C4-2B (cell line): ENCODE measurements at regions not wholly inside any gene's neighbourhood (a gene's known extent, or its start where the extent isn't known, plus 50 kb on each side); places are given as distances from the start of the nearest gene placed in this dataset.

ENCODE experiments used
- CTCF ChIP-seq: fragments of 450-650 bp; conservative IDR thresholded peaks from 2 replicates; pipeline ENCODE4 v1.5.1; 2017; ENCODE audit warnings: mild to moderate bottlenecking
- ZFX ChIP-seq: fragments of 450-650 bp; IDR thresholded peaks from 2 replicates; pipeline ENCODE4 v1.6.1; 2017

GRCh38 chr4:111178231-111178630, 555.4 kb upstream of the PITX2 start:
- no peak for TF ChIP-seq CTCF
- no peak for TF ChIP-seq ZFX
